CD1c-positive myeloid dendritic cell (primary cell): ENCODE measurements at regions not wholly inside any gene's neighbourhood (a gene's known extent, or its start where the extent isn't known, plus 50 kb on each side); places are given as distances from the start of the nearest gene placed in this dataset.

Experiments
- DNase-seq: peaks from one replicate; pipeline ENCODE4 v3.0.0-alpha.2; 2016; ENCODE audit errors: extremely low spot score

DNA sequence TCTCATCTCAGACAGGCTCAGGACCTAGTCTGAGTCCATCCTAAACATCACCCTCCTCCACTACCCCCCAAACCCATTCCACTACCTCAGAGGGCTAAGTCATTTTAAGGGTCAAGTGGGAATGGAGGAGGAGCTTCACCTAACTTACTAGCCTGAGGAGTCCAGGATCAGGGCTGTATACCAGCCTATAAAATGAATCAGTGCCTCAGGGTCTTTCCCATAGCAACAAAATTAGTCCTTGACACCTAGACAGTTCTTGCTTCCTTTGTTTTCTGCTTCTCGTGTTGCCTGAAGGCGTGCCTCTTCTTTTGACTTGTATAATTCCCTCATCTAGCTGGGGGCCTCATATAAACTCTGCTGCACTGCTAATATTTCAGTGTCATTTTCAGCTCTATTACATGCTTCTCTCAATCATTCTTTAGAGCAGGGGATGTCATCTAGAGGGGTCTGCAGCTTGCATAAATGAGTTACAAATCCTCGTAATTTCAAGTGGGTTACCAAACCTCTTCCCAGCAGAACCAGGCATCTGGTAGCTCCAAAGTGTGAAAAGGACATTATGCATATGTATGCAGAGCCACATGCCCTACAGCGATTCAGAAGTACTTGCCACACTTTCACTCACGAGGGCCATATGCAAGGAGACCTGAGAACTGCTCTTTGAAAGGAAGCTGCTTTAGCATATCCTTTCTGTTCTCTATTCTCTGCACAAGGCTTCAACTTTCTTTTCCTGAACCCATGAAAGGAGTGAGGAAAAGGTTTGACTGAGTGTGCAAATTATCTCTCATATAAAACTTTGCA is 311.7 kb upstream of the SEMA6D start:
- no peak for DNase-seq

DNA sequence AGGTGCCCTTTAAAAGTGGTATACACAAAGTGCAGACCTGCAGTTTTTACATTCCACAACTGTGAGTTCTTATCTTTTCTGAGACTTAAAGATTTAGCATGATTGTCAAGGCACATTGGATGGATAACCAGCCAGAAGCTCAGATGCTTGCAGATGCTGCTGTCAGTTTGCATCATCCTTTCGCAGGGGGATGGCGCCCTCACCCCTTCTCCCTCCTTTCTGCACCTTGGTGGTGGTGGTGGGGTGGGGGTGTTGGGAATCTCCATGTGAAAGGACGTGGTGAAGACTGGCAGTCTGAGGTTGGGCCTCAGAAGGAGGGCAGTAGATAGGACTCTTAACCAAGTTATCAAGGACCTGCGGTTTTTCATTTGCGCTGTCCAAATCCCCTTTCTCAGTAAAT is 309.6 kb upstream of the SEMA6D start:
- no peak for DNase-seq

DNA sequence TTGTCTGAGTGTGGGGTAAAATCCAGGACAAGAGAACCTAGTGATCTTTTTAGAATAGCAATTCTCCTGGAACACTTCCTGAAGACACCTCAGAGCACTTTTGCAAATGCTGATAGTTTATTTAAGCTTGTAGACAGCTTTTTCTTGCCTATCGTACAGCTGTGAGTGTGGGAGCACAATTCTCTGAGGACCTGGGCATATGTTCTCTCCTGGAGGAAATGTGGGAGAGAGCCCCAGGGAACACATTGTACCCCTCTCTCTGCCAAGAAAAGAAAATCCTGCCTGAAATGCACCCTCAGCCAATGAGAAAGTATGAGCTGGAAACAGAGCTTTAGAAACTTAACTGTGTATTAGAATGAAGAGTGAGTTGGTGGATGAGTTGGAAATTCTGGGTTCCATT is 308.3 kb upstream of the SEMA6D start:
- no peak for DNase-seq

DNA sequence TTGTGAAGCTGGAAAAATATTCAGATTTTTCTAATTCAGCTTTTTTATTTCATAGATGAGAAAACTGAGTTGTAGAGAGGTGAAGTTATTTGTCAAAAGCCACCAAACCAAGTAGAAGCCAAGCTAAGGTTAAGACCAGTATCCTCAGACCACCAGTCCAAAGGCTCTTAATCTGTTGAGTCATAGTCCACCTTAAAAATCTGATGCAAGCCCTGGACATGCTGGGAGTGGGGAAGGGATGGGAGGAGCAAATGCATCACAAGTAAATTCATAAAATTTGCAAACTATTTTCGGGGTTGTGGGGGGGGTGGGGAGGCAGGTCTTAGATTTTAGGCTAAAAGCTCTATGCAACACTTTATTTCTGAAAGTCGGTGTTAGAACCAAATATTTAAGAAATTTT is 307.7 kb upstream of the SEMA6D start:
- DNase-seq: no peak

DNA sequence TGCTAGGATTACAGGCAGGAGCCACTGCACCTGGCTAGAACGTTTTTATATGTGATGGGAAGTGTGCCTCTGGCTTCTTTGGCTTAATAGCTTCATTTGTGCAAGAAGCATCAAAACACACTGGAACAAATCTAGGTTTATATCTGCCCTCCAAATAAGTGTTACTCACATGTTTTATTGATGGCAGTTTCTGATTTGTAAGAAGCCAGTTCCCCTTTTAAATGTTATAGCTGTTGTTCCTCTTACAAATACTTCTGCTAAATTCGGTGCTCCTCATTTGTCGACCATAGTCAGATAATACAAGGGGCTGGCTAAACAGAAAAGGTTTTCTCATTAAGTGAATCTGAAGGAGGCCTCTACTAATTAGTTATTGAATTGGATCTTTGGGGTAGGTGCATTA is 307.1 kb upstream of the SEMA6D start:
- DNase-seq: peak; percentile 8

DNA sequence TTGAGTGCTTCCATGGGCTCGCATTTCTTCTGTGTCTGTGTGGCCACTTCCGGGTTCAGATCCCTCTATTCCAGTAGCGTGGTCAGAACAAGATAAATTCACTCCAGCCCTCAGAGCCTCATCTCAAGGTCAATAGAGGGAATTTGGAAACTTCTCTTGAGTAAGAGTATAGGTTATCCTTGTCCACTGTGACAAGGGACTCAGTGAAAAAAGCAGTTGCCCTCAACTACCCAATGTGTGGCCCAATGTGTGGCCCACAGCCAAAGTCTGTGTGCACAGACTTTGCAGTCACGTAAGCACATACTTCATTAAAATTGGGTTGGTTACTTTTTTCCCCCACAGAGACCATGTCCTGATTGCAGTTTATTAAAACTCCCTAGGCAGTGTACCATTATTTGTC is 305.6 kb upstream of the SEMA6D start:
- DNase-seq: no peak

DNA sequence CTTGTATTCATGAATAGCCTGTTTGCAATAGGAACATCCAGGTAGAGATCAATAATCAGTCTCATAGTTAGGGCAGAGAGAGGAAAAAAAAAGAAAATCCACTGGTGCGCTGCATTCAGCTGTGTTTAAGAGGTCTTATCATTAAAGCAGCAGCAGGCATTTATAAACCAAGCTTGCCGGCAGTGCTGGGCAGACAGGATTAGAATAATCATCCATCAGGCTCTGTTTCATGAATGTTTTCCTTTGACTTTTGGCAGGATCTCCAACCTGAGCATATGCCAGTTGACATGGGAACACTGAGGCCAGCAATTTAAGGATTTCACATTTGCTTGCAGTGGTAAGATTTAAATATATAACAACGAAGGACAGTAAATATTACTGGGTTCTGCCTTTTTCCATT is 305.2 kb upstream of the SEMA6D start:
- DNase-seq: no peak

DNA sequence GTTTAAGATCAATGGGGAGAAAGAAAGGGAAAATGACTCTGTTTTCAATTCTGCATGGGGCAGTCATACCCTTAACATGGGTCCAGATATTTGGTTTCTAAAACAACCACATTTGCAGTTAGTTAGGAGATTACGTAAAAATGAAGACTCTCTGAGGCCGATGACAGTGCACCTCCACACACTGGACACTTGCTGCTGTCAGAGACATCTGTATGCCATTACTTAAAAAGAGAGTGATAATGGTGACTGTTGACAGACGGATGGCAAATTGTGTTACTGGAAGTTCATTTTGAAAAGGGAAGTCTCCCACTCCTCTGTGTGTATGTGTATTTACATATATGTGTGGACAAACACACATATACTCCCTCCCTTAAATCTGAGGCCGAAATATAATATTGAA is 304.5 kb upstream of the SEMA6D start:
- DNase-seq: no peak

DNA sequence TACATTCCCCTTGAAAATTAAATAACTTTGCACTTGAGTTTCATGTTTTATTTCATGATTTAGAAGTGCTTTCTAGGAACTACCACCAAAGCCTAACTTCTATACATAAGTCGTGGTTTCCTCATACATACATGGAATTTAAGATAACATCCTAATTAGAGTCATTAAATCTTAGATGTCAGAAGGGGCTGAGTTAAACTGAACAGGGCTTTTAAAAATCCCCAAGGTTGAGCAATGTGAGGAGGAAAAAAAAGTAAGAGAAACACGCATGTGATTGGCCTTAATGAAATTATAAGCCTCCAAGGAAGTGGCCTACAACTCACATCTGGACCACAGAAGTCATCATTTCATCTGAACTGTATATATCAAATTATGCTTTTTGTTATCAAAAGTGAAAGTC is 303.1 kb upstream of the SEMA6D start:
- DNase-seq: no peak

DNA sequence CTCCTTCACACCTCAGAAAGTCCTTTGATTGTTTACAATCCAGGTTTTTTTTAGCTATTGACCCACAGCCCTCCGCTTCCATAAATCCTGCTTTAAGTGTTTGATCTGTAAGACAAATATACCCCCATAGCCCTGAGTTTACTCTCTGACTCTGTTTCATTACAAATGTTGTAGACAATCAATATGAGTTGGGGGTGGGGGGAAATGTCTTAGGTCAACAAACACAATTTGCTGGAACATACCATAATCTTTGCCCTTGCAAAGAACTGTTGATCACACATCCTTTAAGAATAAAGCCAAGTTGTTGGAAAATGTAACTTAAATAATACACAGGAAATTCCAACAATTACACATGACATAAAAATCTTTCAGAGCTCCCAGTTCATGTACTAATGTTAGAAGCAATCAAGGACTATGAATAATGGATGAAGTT is 301.8 kb upstream of the SEMA6D start:
- no peak for DNase-seq

DNA sequence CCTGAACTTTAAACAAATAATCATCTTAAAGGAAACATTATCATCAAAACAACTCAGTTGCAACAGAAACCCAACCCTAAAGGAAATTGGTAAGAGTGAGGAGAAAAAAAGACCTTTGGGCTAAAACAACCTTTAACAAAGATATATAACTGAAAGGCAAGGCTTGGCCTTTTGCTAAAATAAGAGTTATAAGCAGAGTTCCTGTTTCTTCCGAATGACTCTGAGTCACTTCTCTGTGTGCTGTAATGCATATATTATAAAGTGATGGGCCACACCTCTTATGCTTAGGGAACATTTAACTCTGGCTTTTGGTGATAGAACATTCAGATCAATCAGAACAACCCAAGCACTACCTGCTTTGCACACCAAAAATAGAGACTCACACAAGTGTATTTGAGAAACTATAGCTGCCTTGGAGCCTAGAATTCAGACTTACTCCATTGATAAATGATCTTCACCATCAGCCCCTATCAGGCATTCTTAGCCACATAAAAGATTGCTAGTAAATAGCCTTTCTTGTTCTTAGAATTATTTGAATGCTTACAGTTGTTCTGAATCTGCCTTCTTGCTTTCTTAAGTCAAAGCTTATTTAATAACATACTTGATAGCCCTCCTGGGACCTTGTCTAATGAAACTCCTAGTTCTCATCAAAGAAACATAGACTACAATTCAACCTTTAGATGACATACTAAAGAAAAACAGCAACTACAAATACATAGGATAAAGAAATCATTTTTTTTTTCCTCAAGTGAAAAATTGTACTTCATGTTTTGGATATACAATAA is 294.2 kb upstream of the SEMA6D start:
- peak; percentile 12 for DNase-seq

DNA sequence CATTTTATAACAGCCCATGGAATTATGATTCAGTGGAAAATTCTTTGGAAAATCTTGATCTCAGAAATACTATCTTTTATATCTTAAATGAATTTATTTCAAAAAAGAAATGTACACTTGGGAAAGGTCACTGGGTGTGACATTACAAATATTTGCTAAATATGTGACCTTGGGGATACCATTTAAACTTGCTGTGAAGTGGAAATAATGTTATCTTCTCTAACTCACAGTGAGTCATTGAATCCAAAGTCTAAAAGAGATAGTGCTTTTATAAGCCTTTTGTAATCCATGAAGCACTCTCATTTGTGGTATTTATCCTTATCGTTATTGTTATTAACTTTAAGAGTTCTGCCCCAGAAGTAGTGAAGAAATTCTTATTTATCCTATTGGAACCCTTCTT is 289.8 kb upstream of the SEMA6D start:
- no peak for DNase-seq

DNA sequence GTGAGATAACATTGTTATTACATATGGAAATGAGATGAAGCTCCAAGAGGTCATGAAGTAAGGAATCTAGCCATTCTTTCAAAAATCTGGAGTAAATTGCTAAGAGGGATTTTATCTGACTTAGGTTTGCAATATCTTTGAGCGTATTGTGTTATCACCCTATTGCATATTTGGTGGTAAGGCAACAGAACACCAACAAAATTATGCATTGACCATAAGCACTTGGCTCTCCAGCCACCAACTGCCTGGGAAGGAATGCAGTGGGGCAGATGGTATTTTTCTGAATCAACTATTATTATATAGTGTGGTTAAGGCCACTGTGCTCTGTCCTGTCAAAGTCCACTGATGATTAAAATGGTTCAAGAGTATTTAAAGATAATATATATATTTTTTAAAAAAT is 287.9 kb upstream of the SEMA6D start:
- DNase-seq: no peak

DNA sequence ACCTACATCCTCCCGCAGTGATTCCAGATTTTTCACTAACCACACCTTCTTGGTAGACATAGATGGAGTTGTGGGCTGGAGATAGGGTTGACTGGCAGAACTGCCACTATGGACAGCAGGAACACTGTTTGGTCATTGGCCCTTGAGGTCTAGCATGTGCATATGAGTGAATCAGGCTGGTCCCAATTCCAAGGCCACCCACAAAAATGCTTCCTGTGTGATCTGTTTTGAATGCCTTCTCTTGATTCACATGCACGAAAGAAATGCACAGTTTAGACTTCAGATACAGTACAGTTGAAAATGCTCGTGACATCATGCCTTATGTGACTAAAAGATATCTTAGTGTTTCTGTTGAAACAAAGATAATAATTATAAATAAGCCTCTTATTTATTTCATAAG is 285.8 kb upstream of the SEMA6D start:
- DNase-seq: no peak

DNA sequence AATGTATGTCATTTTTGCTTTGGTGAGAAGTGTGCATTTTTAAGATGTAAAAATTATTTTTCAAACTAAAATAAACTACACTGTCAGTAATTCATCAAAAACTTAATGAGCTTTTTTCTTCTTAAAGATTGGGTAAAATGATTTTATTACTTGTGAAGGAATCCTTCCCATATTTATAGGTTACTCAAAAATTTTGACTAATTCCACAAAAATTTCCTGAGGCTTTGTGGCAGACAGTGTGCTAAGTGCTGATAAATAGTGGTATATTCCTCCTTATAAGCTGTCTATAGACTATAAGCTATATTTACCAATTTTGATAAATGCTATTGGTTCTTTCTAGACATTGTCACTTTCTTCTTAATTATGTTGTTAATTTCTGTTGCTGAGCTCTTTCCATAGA is 284.5 kb upstream of the SEMA6D start:
- DNase-seq: no peak

DNA sequence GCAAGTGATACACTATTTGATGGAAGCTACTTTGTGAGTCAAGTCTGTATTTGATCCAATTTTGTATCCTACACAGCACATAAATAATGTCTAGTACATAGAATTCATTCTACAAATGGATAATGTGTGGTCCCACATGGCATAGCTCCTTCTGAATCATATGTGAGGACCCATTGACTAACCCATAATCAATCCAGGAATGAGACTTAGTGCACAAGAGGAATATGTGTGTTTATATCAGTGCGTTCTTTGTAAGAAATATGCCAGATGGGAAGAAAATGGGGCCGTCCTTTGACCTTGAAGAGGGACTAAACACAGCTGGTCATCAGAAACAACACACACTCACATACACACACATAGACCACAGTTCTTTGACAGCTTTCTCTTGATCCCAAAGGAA is 282.7 kb upstream of the SEMA6D start:
- no peak for DNase-seq

DNA sequence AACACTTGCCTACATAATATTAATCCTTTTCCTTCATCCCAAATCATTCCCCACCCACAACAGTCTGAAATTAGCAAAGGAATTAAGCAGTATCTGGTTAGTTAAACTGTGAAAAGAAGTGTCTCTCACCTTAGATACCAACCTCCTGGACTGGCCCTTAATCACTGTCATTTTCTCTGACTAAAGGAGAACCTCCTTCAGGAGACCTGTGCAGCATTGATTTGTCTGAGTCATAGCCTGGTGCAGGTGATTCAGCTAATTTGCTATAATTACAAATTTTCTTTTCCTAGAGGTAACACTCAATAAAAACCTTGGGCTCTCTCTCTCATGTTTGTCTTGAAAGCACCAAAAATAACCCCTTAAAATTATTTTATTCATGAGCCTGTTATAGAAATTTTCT is 279.8 kb upstream of the SEMA6D start:
- DNase-seq: no peak

DNA sequence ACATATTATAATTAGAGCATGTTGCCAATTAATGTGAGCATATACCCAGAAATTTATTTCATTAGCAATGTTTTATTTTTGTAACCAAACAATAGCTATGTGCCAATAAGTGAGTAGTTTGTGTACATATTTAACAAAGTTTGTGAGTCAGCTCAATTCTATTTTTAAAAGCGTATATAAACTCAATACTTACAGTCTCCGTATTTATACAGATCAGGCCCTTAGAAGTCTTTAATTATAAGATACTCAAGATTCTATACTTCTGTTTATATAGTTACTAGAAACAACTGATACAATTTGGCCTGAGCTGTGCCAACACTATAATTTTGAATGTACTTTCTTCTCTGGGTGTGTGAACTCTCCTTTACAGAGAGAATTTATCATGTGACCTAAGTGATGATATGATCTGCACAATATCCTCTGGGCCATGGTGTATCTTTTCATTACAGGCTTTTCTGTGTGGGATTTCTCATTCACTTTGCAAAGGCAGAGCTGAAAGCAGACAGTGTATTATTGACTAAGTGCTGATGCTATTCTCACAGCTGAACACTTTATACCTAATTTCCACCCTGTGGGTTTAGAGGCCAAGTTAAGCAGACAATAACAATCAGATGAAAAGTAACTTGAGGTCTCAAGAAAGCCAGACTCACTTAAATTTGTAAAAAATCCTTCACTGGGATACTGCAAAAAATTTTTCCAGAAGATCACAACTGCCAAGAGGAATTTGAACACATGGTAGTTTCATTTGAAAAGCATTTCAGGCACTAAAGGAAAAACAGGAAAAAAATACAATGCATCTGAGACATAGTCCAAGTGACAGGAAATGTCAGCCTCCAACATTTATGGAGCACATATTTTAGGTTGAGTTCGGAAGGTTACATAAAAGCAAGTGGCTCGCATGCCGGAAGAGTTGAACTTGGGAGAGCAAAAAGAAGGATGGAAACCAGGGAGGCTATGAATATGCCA is 277.9 kb upstream of the SEMA6D start:
- no peak for DNase-seq

DNA sequence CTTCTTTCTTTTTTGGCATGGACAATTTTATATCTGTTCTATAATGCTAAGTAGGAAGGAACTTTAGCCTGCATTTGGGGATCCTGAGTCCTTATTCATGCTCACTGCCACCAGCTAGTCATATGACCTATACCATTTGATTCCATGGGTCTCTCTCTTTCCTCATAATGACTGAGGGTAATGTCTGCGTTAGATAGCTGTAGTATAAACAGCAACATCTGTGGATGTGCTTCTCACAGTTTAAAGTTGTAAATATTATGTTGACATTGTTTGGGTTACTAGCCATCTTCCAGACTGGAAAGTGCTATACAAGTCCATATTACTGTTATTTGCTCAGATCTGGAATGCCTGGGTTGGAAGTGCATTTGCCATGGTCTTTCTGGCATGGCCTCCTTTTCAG is 274.9 kb upstream of the SEMA6D start:
- no peak for DNase-seq

DNA sequence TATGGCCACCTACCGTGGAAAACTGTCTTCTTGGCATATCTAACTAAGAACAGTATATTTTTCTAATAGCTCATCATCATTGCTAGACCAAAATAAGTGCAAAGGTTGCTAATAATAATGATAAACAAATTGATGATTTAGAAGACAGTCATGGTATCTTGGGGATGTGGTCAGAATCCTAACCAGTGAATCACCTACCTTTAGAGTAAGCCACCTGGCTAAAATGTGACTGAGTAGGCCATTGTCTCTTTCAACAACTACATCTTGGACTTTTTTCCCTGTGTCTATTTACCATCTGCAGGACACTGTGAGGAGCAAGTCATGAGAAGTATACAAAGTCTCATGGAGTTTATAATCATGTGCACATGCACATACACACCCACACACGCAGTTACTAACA is 273.5 kb upstream of the SEMA6D start:
- DNase-seq: no peak

DNA sequence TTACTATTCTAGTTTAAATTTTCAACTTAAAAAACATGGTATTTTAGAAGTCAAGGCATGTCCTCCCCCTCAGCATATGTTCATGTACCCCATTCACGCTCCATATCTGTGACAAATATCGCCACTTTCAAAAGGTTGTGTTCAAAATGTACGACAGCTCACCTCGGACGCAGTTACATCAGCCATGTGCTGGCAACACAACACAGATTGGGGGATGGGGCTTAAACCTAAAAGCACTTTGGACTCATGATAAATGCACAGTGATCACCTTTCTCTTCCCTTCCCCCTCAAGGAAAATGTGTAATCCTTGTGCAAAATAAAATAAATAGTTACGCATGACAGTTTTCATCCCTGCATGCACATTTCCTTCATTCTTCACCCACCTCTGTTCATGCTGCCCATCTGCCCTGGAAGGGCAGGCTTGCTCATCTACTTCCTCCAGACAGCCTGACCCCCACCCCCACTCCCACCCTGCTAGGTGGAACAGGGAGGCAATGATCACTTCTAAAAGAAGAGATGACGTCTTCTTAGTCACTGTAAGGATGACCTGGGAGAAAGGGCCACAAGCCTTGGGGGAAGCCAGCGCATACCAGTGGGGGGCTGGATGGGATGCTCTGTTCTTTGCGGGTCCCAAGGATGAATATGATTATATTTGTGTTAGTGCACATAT is 271.4 kb upstream of the SEMA6D start:
- no peak for DNase-seq
